ENCODE measurements at regions not wholly inside any gene's neighbourhood (a gene's known extent, or its start where the extent isn't known, plus 50 kb on each side); places are given as distances from the start of the nearest gene placed in this dataset.

GRCh38 chr4:108453366-108453765, 167.0 kb upstream of the RPL34 start:
- H3K27ac Mint-ChIP-seq: no peak overlapping the region
- no peaks in the 10 kb centered on the region for H3K4me1 Mint-ChIP-seq (ENCODE audit: low read depth)
- TF ChIP-seq CTCF (IDR thresholded peaks at IDR 0.05; ENCODE audit: unreplicated experiment): no peak
- H3K4me3 Mint-ChIP-seq (ENCODE audit: low read depth): no peak overlapping the region
- H3K9me3 Mint-ChIP-seq (ENCODE audit: low read depth): no peaks in the 10 kb centered on the region
- H3K36me3 Mint-ChIP-seq (ENCODE audit: insufficient read depth): no peaks in the 10 kb centered on the region
- peaks cover 12% of the 10 kb centered on the region for H3K27me3 Mint-ChIP-seq
- no peak for DNase-seq (ENCODE audit: low spot score, unreplicated experiment)

- Mint-ChIP-seq H3K9me3 (ENCODE audit: low read depth) (no peaks in the 10 kb centered on the region), H3K36me3 (ENCODE audit: insufficient read depth) (no peaks in the 10 kb centered on the region)
These were observed 170.0 kb upstream of the RPL34 start for GRCh38 chr4:108450236-108450898.

GRCh38 chr4:108449129-108449528, 171.2 kb upstream of the RPL34 start:
- Mint-ChIP-seq H3K27me3 (peaks cover 6% of the 10 kb centered on the region), H3K27ac (no peak overlapping the region), H3K4me3 (ENCODE audit: low read depth) (no peak overlapping the region), H3K36me3 (ENCODE audit: insufficient read depth) (no peaks in the 10 kb centered on the region), H3K4me1 (ENCODE audit: low read depth) (peaks cover 2% of the 10 kb centered on the region), H3K9me3 (ENCODE audit: low read depth) (no peaks in the 10 kb centered on the region)
- TF ChIP-seq CTCF (IDR thresholded peaks at IDR 0.05; ENCODE audit: unreplicated experiment): no peak
- DNase-seq (ENCODE audit: low spot score, unreplicated experiment): no peak

More at GRCh38 chr4:108450236-108450898, 170.0 kb upstream of the RPL34 start:
- Mint-ChIP-seq H3K27me3 (peaks cover 12% of the 10 kb centered on the region), H3K27ac (no peak overlapping the region), H3K4me1 (ENCODE audit: low read depth) (peaks cover 2% of the 10 kb centered on the region), H3K4me3 (ENCODE audit: low read depth) (no peak overlapping the region)
- DNase-seq (ENCODE audit: low spot score, unreplicated experiment): no peak
- no peak for TF ChIP-seq CTCF (IDR thresholded peaks at IDR 0.05; ENCODE audit: unreplicated experiment)

GRCh38 chr4:108446556-108446955, 173.8 kb upstream of the RPL34 start:
- Mint-ChIP-seq H3K27ac (no peak overlapping the region), H3K27me3 (no peaks in the 10 kb centered on the region), H3K4me3 (ENCODE audit: low read depth) (no peak overlapping the region), H3K4me1 (ENCODE audit: low read depth) (peaks cover 2% of the 10 kb centered on the region), H3K9me3 (ENCODE audit: low read depth) (no peaks in the 10 kb centered on the region), H3K36me3 (ENCODE audit: insufficient read depth) (no peaks in the 10 kb centered on the region)
- no peak for DNase-seq (ENCODE audit: low spot score, unreplicated experiment)
- TF ChIP-seq CTCF (IDR thresholded peaks at IDR 0.05; ENCODE audit: unreplicated experiment): no peak

GRCh38 chr4:108445716-108446115, 174.7 kb upstream of the RPL34 start:
- Mint-ChIP-seq H3K27me3 (no peaks in the 10 kb centered on the region), H3K4me3 (ENCODE audit: low read depth) (no peak overlapping the region), H3K27ac (no peak overlapping the region), H3K9me3 (ENCODE audit: low read depth) (no peaks in the 10 kb centered on the region), H3K4me1 (ENCODE audit: low read depth) (peaks cover 2% of the 10 kb centered on the region), H3K36me3 (ENCODE audit: insufficient read depth) (no peaks in the 10 kb centered on the region)
- TF ChIP-seq CTCF (IDR thresholded peaks at IDR 0.05; ENCODE audit: unreplicated experiment): no peak
- DNase-seq (ENCODE audit: low spot score, unreplicated experiment): no peak

Data from progenitor cell of endocrine pancreas (in vitro differentiated cells).